ENCODE measurements at regions not wholly inside any gene's neighbourhood (a gene's known extent, or its start where the extent isn't known, plus 50 kb on each side); places are given as distances from the start of the nearest gene placed in this dataset.

GRCh38 chr2:51633073-51633472 lies 601.1 kb upstream of the NRXN1 start:
- no peak for TF ChIP-seq CTCF (IDR thresholded peaks at IDR 0.05)
- TF ChIP-seq POLR2A (IDR thresholded peaks at IDR 0.05): no peak
- no peak for TF ChIP-seq POLR2AphosphoS5 (IDR thresholded peaks at IDR 0.05)
- no peak for TF ChIP-seq EP300 (IDR thresholded peaks at IDR 0.05)

Data from sigmoid colon (tissue), 4 donors.